ENCODE measurements at regions not wholly inside any gene's neighbourhood (a gene's known extent, or its start where the extent isn't known, plus 50 kb on each side); places are given as distances from the start of the nearest gene placed in this dataset.

GRCh38 chr4:108313546-108314339, 145.0 kb upstream of the LEF1 start:
- DNase-seq (ENCODE audit: extremely low spot score, insufficient read length, low read depth) (no peak), FAIRE-seq (no peak)

GRCh38 chr4:108311313-108311712, 142.6 kb upstream of the LEF1 start:
- DNase-seq (ENCODE audit: extremely low spot score, insufficient read length, low read depth) (no peak), FAIRE-seq (no peak)

GRCh38 chr4:108303488-108304177, 134.9 kb upstream of the LEF1 start:
- no peak for DNase-seq (ENCODE audit: extremely low spot score, insufficient read length, low read depth)
- FAIRE-seq: no peak

GRCh38 chr4:108301545-108302251, 133.0 kb upstream of the LEF1 start:
- DNase-seq (ENCODE audit: extremely low spot score, insufficient read length, low read depth): no peak
- no peak for FAIRE-seq

- no peak for FAIRE-seq
- no peak for DNase-seq (ENCODE audit: extremely low spot score, insufficient read length, low read depth)
Observed at GRCh38 chr4:108297605-108298004, 128.9 kb upstream of the LEF1 start.

GRCh38 chr4:108292229-108292628, 123.5 kb upstream of the LEF1 start:
- no peak for FAIRE-seq
- no peak for DNase-seq (ENCODE audit: extremely low spot score, insufficient read length, low read depth)

GRCh38 chr4:108291137-108291536, 122.4 kb upstream of the LEF1 start:
- FAIRE-seq: no peak

GRCh38 chr4:108287834-108288413, 119.2 kb upstream of the LEF1 start:
- DNase-seq (ENCODE audit: extremely low spot score, insufficient read length, low read depth): no peak
- no peak for FAIRE-seq

More at GRCh38 chr4:108291137-108291536, 122.4 kb upstream of the LEF1 start:
- DNase-seq (ENCODE audit: extremely low spot score, insufficient read length, low read depth): no peak

GRCh38 chr4:108280072-108280471, 111.3 kb upstream of the LEF1 start:
- FAIRE-seq (no peak), DNase-seq (ENCODE audit: extremely low spot score, insufficient read length, low read depth) (no peak)

- no peak for DNase-seq (ENCODE audit: extremely low spot score, insufficient read length, low read depth)
- FAIRE-seq: no peak
Observed at GRCh38 chr4:108276690-108277089, 108.0 kb upstream of the LEF1 start.

GRCh38 chr4:108272986-108273385, 104.3 kb upstream of the LEF1 start:
- DNase-seq (ENCODE audit: extremely low spot score, insufficient read length, low read depth) (no peak), FAIRE-seq (no peak)

GRCh38 chr4:108272561-108272960, 103.8 kb upstream of the LEF1 start:
- DNase-seq (ENCODE audit: extremely low spot score, insufficient read length, low read depth) (no peak), FAIRE-seq (no peak)

GRCh38 chr4:108272046-108272445, 103.3 kb upstream of the LEF1 start:
- no peak for DNase-seq (ENCODE audit: extremely low spot score, insufficient read length, low read depth)
- no peak for FAIRE-seq

- DNase-seq (ENCODE audit: extremely low spot score, insufficient read length, low read depth) (no peak), FAIRE-seq (no peak)
Observed at GRCh38 chr4:108270466-108271450, 102.0 kb upstream of the LEF1 start.

GRCh38 chr4:108264693-108265092, 96.0 kb upstream of the LEF1 start:
- DNase-seq (ENCODE audit: extremely low spot score, insufficient read length, low read depth) (no peak), FAIRE-seq (no peak)

GRCh38 chr4:108263057-108263456, 94.3 kb upstream of the LEF1 start:
- FAIRE-seq: no peak
- no peak for DNase-seq (ENCODE audit: extremely low spot score, insufficient read length, low read depth)

GRCh38 chr4:108261026-108261425, 92.3 kb upstream of the LEF1 start:
- FAIRE-seq: no peak
- no peak for DNase-seq (ENCODE audit: extremely low spot score, insufficient read length, low read depth)

GRCh38 chr4:108256538-108256937, 87.8 kb upstream of the LEF1 start:
- FAIRE-seq: no peak
- DNase-seq (ENCODE audit: extremely low spot score, insufficient read length, low read depth): no peak

GRCh38 chr4:108255203-108255747, 86.5 kb upstream of the LEF1 start:
- FAIRE-seq (no peak), DNase-seq (ENCODE audit: extremely low spot score, insufficient read length, low read depth) (no peak)

Data from GM18507 (cell line).